ENCODE measurements at regions not wholly inside any gene's neighbourhood (a gene's known extent, or its start where the extent isn't known, plus 50 kb on each side); places are given as distances from the start of the nearest gene placed in this dataset.

- no peak for DNase-seq
Measured at GRCh38 chr14:97367278-97367677, 570.1 kb downstream of the VRK1 start.

- no peak for DNase-seq
Measured at GRCh38 chr14:97368049-97368448, 570.9 kb downstream of the VRK1 start.

GRCh38 chr14:97368900-97369564, 571.9 kb downstream of the VRK1 start:
- DNase-seq, result no peak

- no peak for DNase-seq
Measured at GRCh38 chr14:97369901-97370300, 572.7 kb downstream of the VRK1 start.

GRCh38 chr14:97376310-97376709, 579.1 kb downstream of the VRK1 start:
- DNase-seq, result no peak

GRCh38 chr14:97377550-97377949, 580.4 kb downstream of the VRK1 start:
- no peak for DNase-seq

- no peak for DNase-seq
Measured at GRCh38 chr14:97379091-97379531, 581.9 kb downstream of the VRK1 start.

- no peak for DNase-seq
Measured at GRCh38 chr14:97380539-97380941, 583.4 kb downstream of the VRK1 start.

GRCh38 chr14:97381309-97381708, 584.1 kb downstream of the VRK1 start:
- no peak for DNase-seq

GRCh38 chr14:97382616-97383226, 585.5 kb downstream of the VRK1 start:
- no peak for DNase-seq

- no peak for DNase-seq
Measured at GRCh38 chr14:97385727-97386126, 588.5 kb downstream of the VRK1 start.

GRCh38 chr14:97387252-97387874, 590.2 kb downstream of the VRK1 start:
- no peak for DNase-seq

GRCh38 chr14:97388408-97388807, 591.2 kb downstream of the VRK1 start:
- no peak for DNase-seq

GRCh38 chr14:97390096-97390724, 593.0 kb downstream of the VRK1 start:
- no peak for DNase-seq

GRCh38 chr14:97393244-97393643, 596.1 kb downstream of the VRK1 start:
- DNase-seq, result no peak

GRCh38 chr14:97395068-97395467, 597.9 kb downstream of the VRK1 start:
- no peak for DNase-seq

- no peak for DNase-seq
Measured at GRCh38 chr14:97401714-97402113, 604.5 kb downstream of the VRK1 start.

GRCh38 chr14:97402279-97402678, 605.1 kb downstream of the VRK1 start:
- no peak for DNase-seq

GRCh38 chr14:97407701-97408407, 610.7 kb downstream of the VRK1 start:
- DNase-seq, result no peak

- DNase-seq, result no peak
Measured at GRCh38 chr14:97408503-97408902, 611.3 kb downstream of the VRK1 start.

- DNase-seq, result no peak
Measured at GRCh38 chr14:97408937-97409815, 612.0 kb downstream of the VRK1 start.
